GM13977 (cell line): ENCODE measurements at regions not wholly inside any gene's neighbourhood (a gene's known extent, or its start where the extent isn't known, plus 50 kb on each side); places are given as distances from the start of the nearest gene placed in this dataset.

ENCODE experiments used
- DNase-seq: peaks from one replicate; pipeline ENCODE4 v3.0.0; 2012; ENCODE audit warnings: low spot score
- in situ Hi-C: fragments of 300-500 bp; cut with MboI; formaldehyde crosslinking; loops from one replicate; pipeline ENCODE4 v1.12.0; 2022; ENCODE audit warnings: low sequenced_read_pairs, low pct_unique_long_range_greater_than_20kb, mixed read lengths, inconsistent platforms; ENCODE audit not compliant: unreplicated experiment
- TF ChIP-seq, protein P1 (sequence below): IDR thresholded peaks from 2 replicates; pipeline ENCODE4 v1.5.1; 2012; ENCODE audit warnings: mild to moderate bottlenecking, control low read depth; ENCODE audit not compliant: insufficient read depth; ENCODE audit errors: extremely low read depth, missing control alignments

DNA sequence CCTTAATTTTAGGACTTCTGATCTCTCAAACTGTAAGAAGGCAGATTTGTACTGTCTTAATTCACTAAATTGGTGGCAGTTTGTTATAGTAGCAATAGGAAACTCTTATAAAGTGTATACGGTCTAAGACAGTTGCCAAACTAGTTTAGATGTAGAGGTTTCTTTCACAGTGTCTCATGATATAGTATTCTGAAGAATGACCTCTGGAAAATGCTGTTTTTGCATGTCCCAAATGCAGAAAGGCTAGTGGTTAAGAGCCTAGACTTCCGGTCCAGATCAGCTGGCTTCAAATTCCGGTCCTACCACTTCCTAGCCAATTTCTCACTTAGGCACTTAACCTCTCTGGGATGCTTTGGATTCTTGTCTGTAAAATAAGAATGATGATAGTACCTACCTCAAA, 538.5 kb downstream of the CENPC start:
- in situ Hi-C loops: no loop called here
- TF ChIP-seq, protein P1, sequence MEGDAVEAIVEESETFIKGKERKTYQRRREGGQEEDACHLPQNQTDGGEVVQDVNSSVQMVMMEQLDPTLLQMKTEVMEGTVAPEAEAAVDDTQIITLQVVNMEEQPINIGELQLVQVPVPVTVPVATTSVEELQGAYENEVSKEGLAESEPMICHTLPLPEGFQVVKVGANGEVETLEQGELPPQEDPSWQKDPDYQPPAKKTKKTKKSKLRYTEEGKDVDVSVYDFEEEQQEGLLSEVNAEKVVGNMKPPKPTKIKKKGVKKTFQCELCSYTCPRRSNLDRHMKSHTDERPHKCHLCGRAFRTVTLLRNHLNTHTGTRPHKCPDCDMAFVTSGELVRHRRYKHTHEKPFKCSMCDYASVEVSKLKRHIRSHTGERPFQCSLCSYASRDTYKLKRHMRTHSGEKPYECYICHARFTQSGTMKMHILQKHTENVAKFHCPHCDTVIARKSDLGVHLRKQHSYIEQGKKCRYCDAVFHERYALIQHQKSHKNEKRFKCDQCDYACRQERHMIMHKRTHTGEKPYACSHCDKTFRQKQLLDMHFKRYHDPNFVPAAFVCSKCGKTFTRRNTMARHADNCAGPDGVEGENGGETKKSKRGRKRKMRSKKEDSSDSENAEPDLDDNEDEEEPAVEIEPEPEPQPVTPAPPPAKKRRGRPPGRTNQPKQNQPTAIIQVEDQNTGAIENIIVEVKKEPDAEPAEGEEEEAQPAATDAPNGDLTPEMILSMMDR: no peak
- DNase-seq: no peak

DNA sequence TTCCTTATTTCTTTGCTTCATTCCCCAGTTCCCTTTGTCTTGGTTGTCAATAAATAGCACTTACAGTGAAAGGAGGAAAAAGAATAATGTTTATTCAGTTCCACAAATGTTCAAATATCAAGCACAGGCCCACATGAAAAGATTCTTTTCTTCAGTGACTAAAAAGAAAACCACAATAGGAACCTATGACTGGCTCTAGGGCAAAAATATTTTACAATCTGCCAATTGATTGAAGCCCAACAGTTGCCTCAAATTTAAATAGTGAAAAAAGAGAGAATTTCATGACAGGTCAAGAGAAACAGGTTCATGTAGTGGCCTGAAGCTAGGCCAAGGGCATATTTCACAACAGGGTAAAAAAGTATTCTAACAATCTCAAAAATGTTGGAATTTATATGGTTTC, 553.8 kb downstream of the CENPC start:
- in situ Hi-C loops: no loop called here
- no peak for DNase-seq
- TF ChIP-seq, protein P1: no peak

DNA sequence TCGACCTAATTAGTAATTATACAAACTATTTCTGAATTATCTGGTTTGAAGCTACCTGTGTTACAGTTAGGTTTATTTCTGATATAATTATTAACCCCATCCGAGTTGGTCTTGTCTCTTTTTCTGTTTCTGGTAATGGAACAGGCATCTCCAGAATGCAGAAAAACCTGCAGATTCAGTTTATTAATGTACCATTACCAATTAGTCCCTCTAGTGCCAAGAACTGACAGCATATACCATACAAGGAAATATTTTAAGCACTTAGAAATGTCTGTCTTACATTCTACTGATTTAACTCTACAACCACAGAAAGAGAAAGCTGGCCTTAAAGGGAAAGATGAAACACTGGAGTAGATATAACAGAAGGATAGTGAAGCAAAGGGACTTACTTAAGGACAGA, 570.6 kb downstream of the CENPC start:
- DNase-seq: no peak
- TF ChIP-seq, protein P1: no peak
- in situ Hi-C loops: no loop called here

DNA sequence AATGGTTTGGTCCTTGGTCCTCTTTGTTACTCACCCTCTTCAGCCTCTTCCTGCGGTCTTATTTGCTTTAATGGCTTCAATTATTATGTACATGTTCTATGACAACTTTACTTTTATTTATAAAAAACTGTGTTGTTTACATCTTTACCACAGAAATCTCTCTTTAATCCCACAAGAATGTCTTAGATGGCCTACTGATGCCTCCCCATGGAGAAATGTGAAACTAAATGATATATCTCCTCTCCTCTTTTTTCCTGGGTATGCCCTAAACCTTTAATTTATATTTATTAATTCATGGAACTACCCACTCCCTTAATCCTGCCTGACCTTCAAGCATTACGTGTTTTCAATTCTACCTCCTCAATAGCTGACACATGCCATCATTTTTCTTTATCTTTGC, 573.2 kb downstream of the CENPC start:
- no peak for DNase-seq
- in situ Hi-C loops: no loop called here
- TF ChIP-seq, protein P1: no peak

DNA sequence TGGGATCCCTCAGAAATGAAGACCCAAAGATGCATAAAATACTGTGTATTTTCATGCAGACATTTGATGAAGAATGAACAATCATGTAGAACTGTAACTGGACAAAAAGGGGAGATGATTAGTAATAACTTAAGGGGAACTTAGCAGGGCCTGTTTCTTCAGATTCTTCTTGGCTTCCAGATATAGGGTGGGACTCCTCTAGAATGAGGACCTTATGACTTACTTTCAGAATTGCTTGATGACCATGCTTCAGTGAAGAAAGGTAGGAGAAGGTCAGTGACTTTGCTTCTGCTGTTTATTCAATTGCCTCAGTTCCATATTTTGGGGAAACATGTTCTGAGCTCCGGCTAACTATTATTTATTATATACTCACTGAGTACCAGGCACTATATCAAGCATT, 580.8 kb downstream of the CENPC start:
- DNase-seq: no peak
- in situ Hi-C loops: no loop called here
- TF ChIP-seq, protein P1: no peak

DNA sequence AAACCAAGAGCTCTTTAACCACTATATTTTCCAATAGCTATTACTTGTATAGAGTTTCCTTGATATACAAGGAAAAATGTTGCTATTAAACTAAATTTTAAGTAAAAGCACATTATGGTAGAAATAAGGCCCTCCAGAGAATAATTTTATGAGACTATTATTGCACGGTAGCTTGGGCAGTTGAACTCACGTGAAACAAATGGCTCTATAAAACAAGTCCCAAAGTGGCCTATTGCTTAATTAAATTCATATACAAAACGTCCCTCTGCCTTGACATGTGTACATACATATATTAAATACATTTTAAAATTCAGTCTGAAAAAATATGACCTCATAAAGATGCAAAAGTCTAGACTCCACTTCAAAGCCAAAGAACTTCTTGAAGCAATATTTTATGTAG, 582.2 kb downstream of the CENPC start:
- in situ Hi-C loops: no loop called here
- TF ChIP-seq, protein P1: no peak
- DNase-seq: no peak

DNA sequence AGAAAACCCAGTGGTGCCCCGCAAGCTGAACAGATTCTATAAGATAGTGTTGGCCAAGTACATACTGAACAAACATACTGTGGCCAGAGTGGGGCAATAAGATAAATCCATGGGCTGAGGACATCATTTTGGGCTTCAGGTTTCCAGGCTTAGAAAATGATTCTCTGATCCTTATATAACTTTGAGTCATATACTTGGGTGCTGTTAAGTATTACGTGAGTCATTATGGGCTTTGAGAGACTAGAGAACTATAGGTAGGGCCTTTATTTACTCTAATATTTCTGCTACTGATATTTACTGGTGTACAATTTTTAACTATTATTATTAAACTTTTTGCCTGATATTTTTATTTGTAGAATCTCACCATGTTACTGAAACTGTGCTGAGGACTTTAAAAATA, 586.1 kb downstream of the CENPC start:
- TF ChIP-seq, protein P1: no peak
- in situ Hi-C loops: no loop called here
- DNase-seq: no peak
